ENCODE measurements at regions not wholly inside any gene's neighbourhood (a gene's known extent, or its start where the extent isn't known, plus 50 kb on each side); places are given as distances from the start of the nearest gene placed in this dataset.
"Not testable (repeated sequence)": the region's sequence is repeated elsewhere in the genome, so short reads cannot be mapped to it uniquely, and the experiment has no call there.

DNA sequence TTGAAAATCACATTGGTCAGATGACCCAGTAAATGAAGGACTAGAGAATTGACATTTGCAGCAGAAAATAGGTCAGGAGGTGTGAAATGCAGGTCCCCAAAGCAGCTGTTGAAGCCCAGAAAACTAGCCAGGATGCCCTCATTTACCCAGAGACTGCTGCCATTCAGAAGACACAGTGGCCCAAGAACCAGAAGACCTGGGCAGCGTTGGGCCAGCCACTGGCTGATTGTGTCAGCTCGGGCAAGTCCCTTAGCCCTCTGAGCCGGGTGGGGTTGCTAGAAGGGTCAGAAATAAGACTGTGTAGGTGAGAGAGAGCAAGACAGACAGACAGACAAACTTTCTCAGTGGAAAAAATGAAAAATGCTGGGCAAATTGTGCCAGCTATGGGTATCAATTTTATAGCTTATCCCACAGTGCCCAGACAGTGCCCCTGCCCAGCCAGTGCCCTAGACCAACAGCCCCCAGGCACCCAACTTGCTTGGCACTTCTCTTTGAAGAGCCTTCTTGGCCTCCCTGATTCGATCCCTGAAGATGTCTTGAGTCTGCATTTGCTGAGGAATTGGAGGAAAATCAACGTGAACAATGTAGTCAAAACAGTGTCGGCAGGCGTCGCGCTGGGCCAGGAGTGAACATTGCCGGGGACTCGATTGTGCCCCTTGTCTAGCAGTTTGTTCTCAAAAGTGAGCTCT is 198.3 kb downstream of the MN1 start:
- no peaks in the 10 kb centered on the region for H3K36me3 ChIP-seq
- no peaks in the 10 kb centered on the region for H3K9me3 ChIP-seq
- no peak overlapping the region for H3K27ac ChIP-seq
- DNase-seq (ENCODE audit: low spot score), result no peak
- 90% methylated on average over 11 of the region's 11 CpGs for WGBS
- H3K4me3 ChIP-seq, result no peak overlapping the region
- no peaks in the 10 kb centered on the region for H3K4me1 ChIP-seq (replicated peaks)
- intact Hi-C loops (cut with DNase I), result no loop called here
- no peak for TF ChIP-seq POLR2AphosphoS5 (IDR thresholded peaks at IDR 0.05)
- TF ChIP-seq POLR2A (IDR thresholded peaks at IDR 0.05), result no peak
- TF ChIP-seq, protein P1, sequence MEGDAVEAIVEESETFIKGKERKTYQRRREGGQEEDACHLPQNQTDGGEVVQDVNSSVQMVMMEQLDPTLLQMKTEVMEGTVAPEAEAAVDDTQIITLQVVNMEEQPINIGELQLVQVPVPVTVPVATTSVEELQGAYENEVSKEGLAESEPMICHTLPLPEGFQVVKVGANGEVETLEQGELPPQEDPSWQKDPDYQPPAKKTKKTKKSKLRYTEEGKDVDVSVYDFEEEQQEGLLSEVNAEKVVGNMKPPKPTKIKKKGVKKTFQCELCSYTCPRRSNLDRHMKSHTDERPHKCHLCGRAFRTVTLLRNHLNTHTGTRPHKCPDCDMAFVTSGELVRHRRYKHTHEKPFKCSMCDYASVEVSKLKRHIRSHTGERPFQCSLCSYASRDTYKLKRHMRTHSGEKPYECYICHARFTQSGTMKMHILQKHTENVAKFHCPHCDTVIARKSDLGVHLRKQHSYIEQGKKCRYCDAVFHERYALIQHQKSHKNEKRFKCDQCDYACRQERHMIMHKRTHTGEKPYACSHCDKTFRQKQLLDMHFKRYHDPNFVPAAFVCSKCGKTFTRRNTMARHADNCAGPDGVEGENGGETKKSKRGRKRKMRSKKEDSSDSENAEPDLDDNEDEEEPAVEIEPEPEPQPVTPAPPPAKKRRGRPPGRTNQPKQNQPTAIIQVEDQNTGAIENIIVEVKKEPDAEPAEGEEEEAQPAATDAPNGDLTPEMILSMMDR (IDR thresholded peaks at IDR 0.05), result no peak
- no peaks in the 10 kb centered on the region for H3K27me3 ChIP-seq (replicated peaks; ENCODE audit: insufficient read depth)

GRCh38 chr22:27603800-27604144 is 197.8 kb downstream of the MN1 start:
- Histone ChIP-seq H3K36me3 (no peaks in the 10 kb centered on the region), H3K27me3 (replicated peaks; ENCODE audit: insufficient read depth) (no peaks in the 10 kb centered on the region), H3K4me3 (no peak overlapping the region), H3K9me3 (no peaks in the 10 kb centered on the region), H3K27ac (no peak overlapping the region), H3K4me1 (replicated peaks) (no peaks in the 10 kb centered on the region)
- DNase-seq (ENCODE audit: low spot score), result no peak
- TF ChIP-seq POLR2A (IDR thresholded peaks at IDR 0.05), result no peak
- TF ChIP-seq, protein P1 (IDR thresholded peaks at IDR 0.05), result no peak
- TF ChIP-seq POLR2AphosphoS5 (IDR thresholded peaks at IDR 0.05), result no peak
- 58% methylated on average over 9 of the region's 9 CpGs for WGBS
- intact Hi-C loops (cut with DNase I), result no loop called here

GRCh38 chr22:27605390-27605789 is 196.2 kb downstream of the MN1 start:
- no peak for TF ChIP-seq POLR2A (IDR thresholded peaks at IDR 0.05)
- TF ChIP-seq, protein P1 (IDR thresholded peaks at IDR 0.05), result no peak
- TF ChIP-seq POLR2AphosphoS5 (IDR thresholded peaks at IDR 0.05), result no peak

DNA sequence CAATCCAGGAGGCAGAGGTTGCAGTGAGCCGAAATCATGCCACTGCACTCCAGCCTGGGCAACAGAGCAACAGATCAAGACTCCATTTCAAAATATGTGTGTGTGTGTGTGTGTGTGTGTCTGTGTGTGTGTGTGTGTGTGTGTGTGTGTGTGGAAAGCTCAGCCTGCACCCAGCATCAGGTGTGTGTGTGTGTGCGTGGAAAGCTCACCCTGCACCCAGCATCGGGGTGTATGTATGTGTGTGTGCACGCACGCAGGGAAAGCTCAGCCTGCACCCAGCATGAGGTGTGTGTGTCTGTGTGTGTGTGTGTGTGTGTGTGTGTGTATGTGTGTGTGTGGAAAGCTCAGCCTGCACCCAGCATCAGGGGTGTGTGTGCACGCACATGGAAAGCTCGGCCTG is 193.8 kb downstream of the MN1 start:
- H3K4me1 ChIP-seq (replicated peaks); H3K27ac ChIP-seq; H3K9me3 ChIP-seq; H3K36me3 ChIP-seq; H3K27me3 ChIP-seq (replicated peaks; ENCODE audit: insufficient read depth); DNase-seq (ENCODE audit: low spot score); intact Hi-C loops (cut with DNase I); H3K4me3 ChIP-seq: not testable (repeated sequence)
- 90% methylated on average over 7 of the region's 7 CpGs for WGBS

More at GRCh38 chr22:27605390-27605789, 196.2 kb downstream of the MN1 start:
- no peak overlapping the region for H3K27ac ChIP-seq
- 88% methylated on average over 4 of the region's 4 CpGs for WGBS
- no peaks in the 10 kb centered on the region for H3K36me3 ChIP-seq
- intact Hi-C loops (cut with DNase I), result no loop called here
- H3K4me3 ChIP-seq, result no peak overlapping the region
- H3K4me1 ChIP-seq (replicated peaks), result no peaks in the 10 kb centered on the region
- H3K9me3 ChIP-seq, result no peaks in the 10 kb centered on the region
- no peak for DNase-seq (ENCODE audit: low spot score)
- H3K27me3 ChIP-seq (replicated peaks; ENCODE audit: insufficient read depth), result no peaks in the 10 kb centered on the region

GRCh38 chr22:27609451-27609888 is 192.1 kb downstream of the MN1 start:
- Histone ChIP-seq H3K9me3 (no peaks in the 10 kb centered on the region), H3K4me3 (no peak overlapping the region), H3K27me3 (replicated peaks; ENCODE audit: insufficient read depth) (no peaks in the 10 kb centered on the region), H3K36me3 (no peaks in the 10 kb centered on the region), H3K4me1 (replicated peaks) (no peaks in the 10 kb centered on the region), H3K27ac (no peak overlapping the region)
- DNase-seq (ENCODE audit: low spot score), result no peak
- WGBS, result 22% methylated on average over 18 of the region's 18 CpGs
- TF ChIP-seq, protein P1 (IDR thresholded peaks at IDR 0.05), result no peak
- TF ChIP-seq POLR2AphosphoS5 (IDR thresholded peaks at IDR 0.05) (no peak), POLR2A (IDR thresholded peaks at IDR 0.05) (no peak)
- intact Hi-C loops (cut with DNase I), result no loop called here

DNA sequence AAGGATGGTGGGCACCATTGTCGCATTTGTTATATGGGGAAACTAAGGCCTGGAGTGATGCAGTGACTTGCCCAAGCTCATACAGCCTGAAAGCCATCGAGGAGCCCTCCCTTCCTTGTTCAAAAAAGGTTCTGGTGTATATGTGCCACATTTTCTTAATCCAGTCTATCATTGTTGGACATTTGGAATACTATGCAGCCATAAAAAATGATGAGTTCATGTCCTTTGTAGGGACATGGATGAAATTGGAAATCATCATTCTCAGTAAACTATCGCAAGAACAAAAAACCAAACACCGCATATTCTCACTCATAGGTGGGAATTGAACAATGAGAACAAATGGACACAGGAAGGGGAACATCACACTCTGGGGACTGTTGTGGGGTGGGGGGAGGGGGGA is 191.4 kb downstream of the MN1 start:
- H3K4me1 ChIP-seq (replicated peaks); H3K36me3 ChIP-seq; H3K9me3 ChIP-seq; H3K27ac ChIP-seq; intact Hi-C loops (cut with DNase I); H3K4me3 ChIP-seq; DNase-seq (ENCODE audit: low spot score); H3K27me3 ChIP-seq (replicated peaks; ENCODE audit: insufficient read depth): not testable (repeated sequence)
- WGBS, result 96% methylated on average over 4 of the region's 4 CpGs

Data from prostate gland (tissue), 2 donors.